ENCODE measurements at regions not wholly inside any gene's neighbourhood (a gene's known extent, or its start where the extent isn't known, plus 50 kb on each side); places are given as distances from the start of the nearest gene placed in this dataset.

- TF ChIP-seq, protein P1, sequence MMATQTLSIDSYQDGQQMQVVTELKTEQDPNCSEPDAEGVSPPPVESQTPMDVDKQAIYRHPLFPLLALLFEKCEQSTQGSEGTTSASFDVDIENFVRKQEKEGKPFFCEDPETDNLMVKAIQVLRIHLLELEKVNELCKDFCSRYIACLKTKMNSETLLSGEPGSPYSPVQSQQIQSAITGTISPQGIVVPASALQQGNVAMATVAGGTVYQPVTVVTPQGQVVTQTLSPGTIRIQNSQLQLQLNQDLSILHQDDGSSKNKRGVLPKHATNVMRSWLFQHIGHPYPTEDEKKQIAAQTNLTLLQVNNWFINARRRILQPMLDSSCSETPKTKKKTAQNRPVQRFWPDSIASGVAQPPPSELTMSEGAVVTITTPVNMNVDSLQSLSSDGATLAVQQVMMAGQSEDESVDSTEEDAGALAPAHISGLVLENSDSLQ (IDR thresholded peaks at IDR 0.05) = no peak
- no peak for TF ChIP-seq POLR2AphosphoS2 (IDR thresholded peaks at IDR 0.05; ENCODE audit: low read depth, low read length)
- TF ChIP-seq SPI1 (IDR thresholded peaks at IDR 0.05; ENCODE audit: borderline replicate concordance, insufficient read depth, low read depth, low read length) = no peak
- TF ChIP-seq CBX3 (IDR thresholded peaks at IDR 0.05; ENCODE audit: borderline replicate concordance, low read depth) = no peak
- TF ChIP-seq FOXM1 (IDR thresholded peaks at IDR 0.05; ENCODE audit: low read depth, low read length) = no peak
- TF ChIP-seq KDM1A (IDR thresholded peaks at IDR 0.05; ENCODE audit: borderline replicate concordance) = no peak
These were observed 152.1 kb downstream of the KCTD15 start (continued) for GRCh38 chr19:33948651-33949335.

- Histone ChIP-seq H3K4me1 (ENCODE audit: control insufficient read depth, insufficient read depth, low read length) (no peaks in the 10 kb centered on the region), H3K79me2 (ENCODE audit: control insufficient read depth, insufficient read depth, low read length) (no peaks in the 10 kb centered on the region), H2AFZ (ENCODE audit: control insufficient read depth, low read depth, low read length) (no peak overlapping the region), H3K4me2 (ENCODE audit: control insufficient read depth, insufficient read depth) (no peak overlapping the region), H3K9me3 (replicated peaks; ENCODE audit: control insufficient read depth, insufficient read depth, low read length) (no peaks in the 10 kb centered on the region), H3K4me3 (no peak overlapping the region), H3K36me3 (ENCODE audit: control insufficient read depth in 2 of 2, insufficient read depth in 2 of 2, low read length in 1 of 2) (no peaks in the 10 kb centered on the region), H3K27ac (ENCODE audit: control insufficient read depth, insufficient read depth) (no peak overlapping the region), H4K20me1 (ENCODE audit: control insufficient read depth, insufficient read depth) (no peaks in the 10 kb centered on the region), H3K27me3 (replicated peaks in 1 of 2; ENCODE audit: control insufficient read depth in 2 of 2, insufficient read depth in 2 of 2, low read length in 1 of 2) (no peaks in the 10 kb centered on the region; a peak in 1 of 4 replicates), H3K9ac (ENCODE audit: control insufficient read depth, insufficient read depth, low read length) (no peak overlapping the region)
- SMC1A ChIA-PET (ENCODE audit: uncharacterized antibody, unreplicated experiment) = no interaction called here
- CTCF ChIA-PET = no interaction called here
- RAD21 ChIA-PET (ENCODE audit: unreplicated experiment) = no interaction called here
- FAIRE-seq = no peak
- in situ Hi-C loops (cut with MboI) = no loop called here
- intact Hi-C loops (cut with micrococcal nuclease; ENCODE audit: unreplicated experiment) = no loop called here
- no TSS peak for BruUV-seq (replicated peaks)
- ATAC-seq = no peak
- TF ChIP-seq MLLT1 (IDR thresholded peaks at IDR 0.05) = no peak
- TF ChIP-seq POU2F2 (IDR thresholded peaks at IDR 0.05; ENCODE audit: borderline replicate concordance, low read depth, low read length) = no peak
- no peak for TF ChIP-seq NKRF (conservative IDR thresholded peaks at IDR 0.05)
- TF ChIP-seq, protein P2, sequence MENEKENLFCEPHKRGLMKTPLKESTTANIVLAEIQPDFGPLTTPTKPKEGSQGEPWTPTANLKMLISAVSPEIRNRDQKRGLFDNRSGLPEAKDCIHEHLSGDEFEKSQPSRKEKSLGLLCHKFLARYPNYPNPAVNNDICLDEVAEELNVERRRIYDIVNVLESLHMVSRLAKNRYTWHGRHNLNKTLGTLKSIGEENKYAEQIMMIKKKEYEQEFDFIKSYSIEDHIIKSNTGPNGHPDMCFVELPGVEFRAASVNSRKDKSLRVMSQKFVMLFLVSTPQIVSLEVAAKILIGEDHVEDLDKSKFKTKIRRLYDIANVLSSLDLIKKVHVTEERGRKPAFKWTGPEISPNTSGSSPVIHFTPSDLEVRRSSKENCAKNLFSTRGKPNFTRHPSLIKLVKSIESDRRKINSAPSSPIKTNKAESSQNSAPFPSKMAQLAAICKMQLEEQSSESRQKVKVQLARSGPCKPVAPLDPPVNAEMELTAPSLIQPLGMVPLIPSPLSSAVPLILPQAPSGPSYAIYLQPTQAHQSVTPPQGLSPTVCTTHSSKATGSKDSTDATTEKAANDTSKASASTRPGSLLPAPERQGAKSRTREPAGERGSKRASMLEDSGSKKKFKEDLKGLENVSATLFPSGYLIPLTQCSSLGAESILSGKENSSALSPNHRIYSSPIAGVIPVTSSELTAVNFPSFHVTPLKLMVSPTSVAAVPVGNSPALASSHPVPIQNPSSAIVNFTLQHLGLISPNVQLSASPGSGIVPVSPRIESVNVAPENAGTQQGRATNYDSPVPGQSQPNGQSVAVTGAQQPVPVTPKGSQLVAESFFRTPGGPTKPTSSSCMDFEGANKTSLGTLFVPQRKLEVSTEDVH (IDR thresholded peaks at IDR 0.05; ENCODE audit: low read depth, partially characterized antibody) = no peak
- POLR2A ChIA-PET = no interaction called here
- 54% methylated on average over 17 of the region's 17 CpGs for WGBS (ENCODE audit: insufficient coverage, insufficient replicate concordance, low lambda C conversion rate, missing lambda C conversion rate)
- DNase-seq (ENCODE audit: low read depth, low spot score) = no peak
These were observed 153.6 kb downstream of the KCTD15 start for GRCh38 chr19:33950091-33950750.

Measured in GM12878 (cell line).